HepG2 (cell line): ENCODE measurements at regions not wholly inside any gene's neighbourhood (a gene's known extent, or its start where the extent isn't known, plus 50 kb on each side); places are given as distances from the start of the nearest gene placed in this dataset.

ENCODE experiments used
- ATAC-seq: fragments of 200-7000 bp; cut with Tn5 transposase; 3 replicates; pipeline ENCODE4 v1.9.1; 2020; ENCODE audit warnings: mild to moderate bottlenecking, moderate library complexity
- BruUV-seq: library from RNA; stranded (reverse); fragments of 400-500 nt; replicated peaks from 2 replicates; lab custom pipeline; 2021; lab: Mats Ljungman, UMichigan
- CTCF ChIA-PET: fragments of 300-600 bp; formaldehyde crosslinking; extraction: SDS; loops from one replicate; lab custom pipeline; 2021; ENCODE audit warnings: low total read pairs, inconsistent platforms, low intra/inter-chr PET ratio; lab: Yijun Ruan, JAX
- POLR2A ChIA-PET: fragments of 350-600 bp; sonication (Branson Sonifier 250); formaldehyde crosslinking; loops from one replicate; lab custom pipeline; 2020; ENCODE audit warnings: antibody characterized with exemption, inconsistent platforms; lab: Yijun Ruan, JAX
- DNase-seq: peaks from one replicate; pipeline ENCODE4 v3.0.0-alpha.2; 2015; ENCODE audit warnings: low spot score
- FAIRE-seq: peaks from 3 replicates; lab custom pipeline; 2011; peaks lifted over from hg19 to GRCh38; lab: Jason Lieb, UNC
- H2AFZ ChIP-seq: one replicate; pipeline ENCODE4 v1.6.1; 2011; ENCODE audit warnings: low read length, inconsistent platforms
- H3K27ac ChIP-seq: fragments of 300-600 bp; 3 replicates; pipeline ENCODE4 v1.8.0; 2011; ENCODE audit warnings: mixed run types, mild to moderate bottlenecking, mixed read lengths, low read length, inconsistent platforms; ENCODE audit not compliant: insufficient read depth; ENCODE audit errors: extremely low read length
- H3K27me3 ChIP-seq, 2 experiments: fragments of 200-600 bp in 1 of 2; 2 replicates in 1 of 2; 3 replicates in 1 of 2; pipeline versions ENCODE4 v1.6.0 to v1.8.0; 2011; ENCODE audit warnings: low read length in 2 of 2, mild to moderate bottlenecking in 2 of 2, moderate library complexity in 2 of 2, inconsistent platforms in 1 of 2; ENCODE audit not compliant: insufficient read depth in 2 of 2, control insufficient read depth in 1 of 2
- H3K36me3 ChIP-seq, 2 experiments: fragments of 200-600 bp in 1 of 2; replicated peaks in 1 of 2; 2 replicates in 1 of 2; 3 replicates in 1 of 2; pipeline versions ENCODE4 v1.5.1 to v1.8.0; 2011; ENCODE audit warnings: low read length in 2 of 2, inconsistent platforms in 1 of 2; ENCODE audit not compliant: insufficient read depth in 2 of 2, control insufficient read depth in 1 of 2
- H3K4me1 ChIP-seq: 2 replicates; pipeline ENCODE4 v1.5.1; 2012; ENCODE audit warnings: low read length, inconsistent platforms; ENCODE audit not compliant: insufficient read depth
- H3K4me2 ChIP-seq: 2 replicates; pipeline ENCODE4 v1.6.0; 2011; ENCODE audit warnings: low read depth, low read length, inconsistent platforms
- H3K4me3 ChIP-seq, 3 experiments: fragments of 200-600 bp in 1 of 3; sonication (generic), shearing (Covaris generic) in 1 of 3; replicated peaks in 1 of 3; 2 replicates each; pipeline ENCODE4 v1.5.1; 2011 to 2016; ENCODE audit warnings: low read length in 3 of 3, inconsistent platforms in 2 of 3, low read depth in 2 of 3, mild to moderate bottlenecking in 2 of 3, control low read depth in 1 of 3, mixed read lengths in 1 of 3; ENCODE audit not compliant: insufficient read depth in 1 of 3
- H3K79me2 ChIP-seq: one replicate; pipeline ENCODE4 v1.6.1; 2011; ENCODE audit warnings: low read length, inconsistent platforms; ENCODE audit not compliant: insufficient read depth
- H3K9ac ChIP-seq: 2 replicates; pipeline ENCODE4 v1.6.0; 2011; ENCODE audit warnings: mild to moderate bottlenecking, low read depth, low read length, inconsistent platforms; ENCODE audit not compliant: insufficient read depth
- H3K9me3 ChIP-seq: 2 replicates; pipeline ENCODE4 v1.5.1; 2012; ENCODE audit warnings: mild to moderate bottlenecking, low read length
- H4K20me1 ChIP-seq: 2 replicates; pipeline ENCODE4 v1.6.0; 2011; ENCODE audit warnings: inconsistent platforms, mild to moderate bottlenecking, low read length, moderate library complexity; ENCODE audit not compliant: insufficient read depth
- DNMT1 ChIP-seq: sonication (generic); formaldehyde crosslinking; IDR thresholded peaks from 2 replicates; pipeline ENCODE4 v1.5.1; 2020; ENCODE audit warnings: mild to moderate bottlenecking, missing genetic modification reagents
- ELF3 ChIP-seq: IDR thresholded peaks from 2 replicates; pipeline ENCODE4 v1.6.1; 2016; ENCODE audit warnings: missing genetic modification reagents, missing compliant biosample characterization
- ESRRA ChIP-seq: sonication (generic); formaldehyde crosslinking; IDR thresholded peaks from 2 replicates; pipeline ENCODE4 v1.5.1; 2020; ENCODE audit warnings: mild to moderate bottlenecking, low read depth, missing genetic modification reagents
- FOXA3 ChIP-seq: IDR thresholded peaks from 2 replicates; pipeline ENCODE4 v1.6.1; 2016; ENCODE audit warnings: missing genetic modification reagents, missing compliant biosample characterization
- GPN1 ChIP-seq: sonication (generic); formaldehyde crosslinking; IDR thresholded peaks from 2 replicates; pipeline ENCODE4 v1.5.1; 2020; ENCODE audit warnings: missing genetic modification reagents, borderline replicate concordance
- HNRNPH1 ChIP-seq: fragments of 200-400 bp; formaldehyde crosslinking; optimal IDR thresholded peaks from 2 replicates; pipeline ENCODE3; 2017; ENCODE audit warnings: mild to moderate bottlenecking, low read depth, low read length
- KLF13 ChIP-seq: sonication (generic); formaldehyde crosslinking; IDR thresholded peaks from 2 replicates; pipeline ENCODE4 v1.4.0; 2020; ENCODE audit warnings: mild to moderate bottlenecking, missing genetic modification reagents
- KMT2A ChIP-seq: sonication (generic); formaldehyde crosslinking; IDR thresholded peaks from 2 replicates; pipeline ENCODE4 v1.4.0; 2020; ENCODE audit warnings: missing genetic modification reagents
- MAFG ChIP-seq: sonication (generic); formaldehyde crosslinking; IDR thresholded peaks from 2 replicates; pipeline ENCODE4 v1.5.1; 2020; ENCODE audit warnings: mild to moderate bottlenecking, missing genetic modification reagents
- MEIS1 ChIP-seq: sonication (generic); formaldehyde crosslinking; IDR thresholded peaks from 2 replicates; pipeline ENCODE4 v1.9.0; 2021; ENCODE audit warnings: mild to moderate bottlenecking, missing genetic modification reagents, moderate library complexity, borderline replicate concordance
- NBN ChIP-seq: fragments of 450-650 bp; conservative IDR thresholded peaks from 2 replicates; pipeline ENCODE4 v1.6.1; 2017
- NFATC3 ChIP-seq: sonication (generic); formaldehyde crosslinking; IDR thresholded peaks from 2 replicates; pipeline ENCODE4 v1.5.1; 2020; ENCODE audit warnings: mild to moderate bottlenecking, missing genetic modification reagents
- NFIC ChIP-seq: IDR thresholded peaks from 2 replicates; pipeline ENCODE4 v1.6.1; 2012; ENCODE audit warnings: mild to moderate bottlenecking, low read length, inconsistent platforms
- POLR2AphosphoS2 ChIP-seq: IDR thresholded peaks from 2 replicates; pipeline ENCODE4 v1.6.1; 2011; ENCODE audit warnings: low read depth, low read length, improper control_type of control experiment
- RFXANK ChIP-seq: IDR thresholded peaks from 2 replicates; pipeline ENCODE4 v1.6.1; 2016
- SMAD3 ChIP-seq: sonication (generic); formaldehyde crosslinking; IDR thresholded peaks from 2 replicates; pipeline ENCODE4 v1.4.0; 2020; ENCODE audit warnings: missing genetic modification reagents
- SNRNP70 ChIP-seq: fragments of 200-400 bp; formaldehyde crosslinking; IDR thresholded peaks from 2 replicates; pipeline ENCODE4 v1.6.1; 2017; ENCODE audit warnings: mild to moderate bottlenecking, low read depth, low read length, moderate library complexity
- TCF7L2 ChIP-seq: IDR thresholded peaks from 2 replicates; pipeline ENCODE4 v1.6.1; 2011; ENCODE audit warnings: mild to moderate bottlenecking, low read depth, low read length, moderate library complexity
- THYN1 ChIP-seq: sonication (generic); formaldehyde crosslinking; IDR thresholded peaks from 2 replicates; pipeline ENCODE4 v1.8.1; 2023; ENCODE audit warnings: low read depth, mild to moderate bottlenecking, moderate library complexity, missing genetic modification reagents, borderline replicate concordance
- ZBTB21 ChIP-seq: sonication (generic); formaldehyde crosslinking; IDR thresholded peaks from 2 replicates; pipeline ENCODE4 v1.4.0; 2020; ENCODE audit warnings: missing genetic modification reagents
- ZBTB8A ChIP-seq: sonication (generic); formaldehyde crosslinking; IDR thresholded peaks from 2 replicates; pipeline ENCODE4 v1.4.0; 2020; ENCODE audit warnings: mild to moderate bottlenecking, low read depth, missing genetic modification reagents, borderline replicate concordance
- ZFP62 ChIP-seq: sonication (generic); formaldehyde crosslinking; IDR thresholded peaks from 2 replicates; pipeline ENCODE4 v1.4.0; 2020; ENCODE audit warnings: missing genetic modification reagents
- ZNF121 ChIP-seq: sonication (generic); formaldehyde crosslinking; IDR thresholded peaks from 2 replicates; pipeline ENCODE4 v1.5.0; 2020; ENCODE audit warnings: mild to moderate bottlenecking, missing genetic modification reagents
- ZNF143 ChIP-seq: sonication (generic); formaldehyde crosslinking; IDR thresholded peaks from 2 replicates; pipeline ENCODE4 v1.4.0; 2020; ENCODE audit warnings: missing genetic modification reagents
- ZNF17 ChIP-seq: sonication (generic); formaldehyde crosslinking; IDR thresholded peaks from 2 replicates; pipeline ENCODE4 v1.5.0; 2020; ENCODE audit warnings: mild to moderate bottlenecking, missing genetic modification reagents
- ZSCAN25 ChIP-seq: sonication (generic); formaldehyde crosslinking; IDR thresholded peaks from 2 replicates; pipeline ENCODE4 v1.8.0; 2022; ENCODE audit warnings: mild to moderate bottlenecking, missing genetic modification reagents
- WGBS: methylation state at CpG from one replicate; pipeline ENCODE4 v1.1.6; 2017; ENCODE audit warnings: low lambda C conversion rate; 5-methylcytosine and 5-hydroxymethylcytosine counted together
- in situ Hi-C: cut with HindIII; loops from 2 replicates; pipeline ENCODE4 v1.10.0; 2017; ENCODE audit warnings: low pct_unique_long_range_greater_than_20kb; ENCODE audit not compliant: extremely low pct_ligation_motif_present
- intact Hi-C: fragments of 100-400 bp; cut with micrococcal nuclease; formaldehyde crosslinking; loops from one replicate; pipeline ENCODE4 v1.10.0; 2022; ENCODE audit not compliant: unreplicated experiment
- TF ChIP-seq, protein P1 (sequence below): conservative IDR thresholded peaks from 2 replicates; pipeline ENCODE4 v1.6.1; 2018; ENCODE audit warnings: missing genetic modification reagents
- TF ChIP-seq, protein P2 (sequence below): sonication (generic); formaldehyde crosslinking; IDR thresholded peaks from 2 replicates; pipeline ENCODE4 v1.8.1; 2023; ENCODE audit warnings: missing genetic modification reagents, mild to moderate bottlenecking, borderline replicate concordance

GRCh38 chr12:127526925-127527324, 740.0 kb upstream of the TMEM132C start (continued):
- TF ChIP-seq, protein P1, sequence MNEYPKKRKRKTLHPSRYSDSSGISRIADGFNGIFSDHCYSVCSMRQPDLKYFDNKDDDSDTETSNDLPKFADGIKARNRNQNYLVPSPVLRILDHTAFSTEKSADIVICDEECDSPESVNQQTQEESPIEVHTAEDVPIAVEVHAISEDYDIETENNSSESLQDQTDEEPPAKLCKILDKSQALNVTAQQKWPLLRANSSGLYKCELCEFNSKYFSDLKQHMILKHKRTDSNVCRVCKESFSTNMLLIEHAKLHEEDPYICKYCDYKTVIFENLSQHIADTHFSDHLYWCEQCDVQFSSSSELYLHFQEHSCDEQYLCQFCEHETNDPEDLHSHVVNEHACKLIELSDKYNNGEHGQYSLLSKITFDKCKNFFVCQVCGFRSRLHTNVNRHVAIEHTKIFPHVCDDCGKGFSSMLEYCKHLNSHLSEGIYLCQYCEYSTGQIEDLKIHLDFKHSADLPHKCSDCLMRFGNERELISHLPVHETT (CRISPR knock-in tag): no peak
- no peak for TF ChIP-seq KLF13 (CRISPR knock-in tag)
- no peak for TF ChIP-seq HNRNPH1
- TF ChIP-seq ZBTB8A (CRISPR knock-in tag): no peak
- no peak for TF ChIP-seq RFXANK
- TF ChIP-seq KMT2A: no peak
- TF ChIP-seq GPN1: no peak
- no peak for TF ChIP-seq ZBTB21 (CRISPR knock-in tag)
- TF ChIP-seq, protein P2, sequence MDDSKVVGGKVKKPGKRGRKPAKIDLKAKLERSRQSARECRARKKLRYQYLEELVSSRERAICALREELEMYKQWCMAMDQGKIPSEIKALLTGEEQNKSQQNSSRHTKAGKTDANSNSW (CRISPR knock-in tag): no peak
- TF ChIP-seq SNRNP70: no peak
- no peak for TF ChIP-seq ZSCAN25 (CRISPR knock-in tag)
- TF ChIP-seq ZNF121: no peak
- no peak for TF ChIP-seq MAFG (CRISPR knock-in tag)
- no peak for TF ChIP-seq ZFP62 (CRISPR knock-in tag)
- no peak for TF ChIP-seq NFATC3 (CRISPR knock-in tag)

GRCh38 chr12:127528551-127528950, 738.4 kb upstream of the TMEM132C start:
- Histone ChIP-seq H3K4me1 (no peaks in the 10 kb centered on the region), H3K27me3 (no peaks in the 10 kb centered on the region), H3K9me3 (peaks cover 61% of the 10 kb centered on the region), H3K27ac (no peak overlapping the region), H4K20me1 (no peaks in the 10 kb centered on the region), H3K36me3 (no peaks in the 10 kb centered on the region), H3K4me2 (no peak overlapping the region), H2AFZ (no peak overlapping the region), H3K9ac (no peak overlapping the region), H3K79me2 (no peaks in the 10 kb centered on the region), H3K4me3 (no peak overlapping the region)
- ChIA-PET CTCF (no interaction called here), POLR2A (no interaction called here)
- ATAC-seq (no peak), FAIRE-seq (no peak), DNase-seq (no peak)
- in situ Hi-C loops: no loop called here
- intact Hi-C loops: no loop called here
- WGBS: 45% methylated on average over 8 of the region's 8 CpGs
- BruUV-seq: no TSS peak
- TF ChIP-seq SMAD3 (no peak), NFIC (no peak), ZNF17 (CRISPR knock-in tag) (no peak), TCF7L2 (no peak), NBN (no peak), ESRRA (CRISPR knock-in tag) (no peak), ELF3 (CRISPR knock-in tag) (no peak), MEIS1 (no peak), FOXA3 (CRISPR knock-in tag) (no peak), POLR2AphosphoS2 (no peak), ZNF143 (CRISPR knock-in tag) (no peak), THYN1 (CRISPR knock-in tag) (no peak), DNMT1 (no peak)
